Epithelial cell of esophagus (primary cell): ENCODE measurements at regions not wholly inside any gene's neighbourhood (a gene's known extent, or its start where the extent isn't known, plus 50 kb on each side); places are given as distances from the start of the nearest gene placed in this dataset.
A peak's percentile ranks its signal among the peaks of the same experiment; 100 is the strongest.

Experiments used
- DNase-seq: peaks from one replicate; pipeline ENCODE4 v3.0.0; 2010; ENCODE audit warnings: low read depth
- H3K4me3 ChIP-seq: 2 replicates; pipeline ENCODE4 v1.5.1; 2011; ENCODE audit warnings: mild to moderate bottlenecking, low read length, control low read depth
- CTCF ChIP-seq: IDR thresholded peaks from 2 replicates; pipeline ENCODE4 v1.5.1; 2011; ENCODE audit warnings: low read depth, mild to moderate bottlenecking, low read length, control low read depth, inconsistent platforms; ENCODE audit not compliant: insufficient read depth; ENCODE audit errors: missing control alignments

DNA sequence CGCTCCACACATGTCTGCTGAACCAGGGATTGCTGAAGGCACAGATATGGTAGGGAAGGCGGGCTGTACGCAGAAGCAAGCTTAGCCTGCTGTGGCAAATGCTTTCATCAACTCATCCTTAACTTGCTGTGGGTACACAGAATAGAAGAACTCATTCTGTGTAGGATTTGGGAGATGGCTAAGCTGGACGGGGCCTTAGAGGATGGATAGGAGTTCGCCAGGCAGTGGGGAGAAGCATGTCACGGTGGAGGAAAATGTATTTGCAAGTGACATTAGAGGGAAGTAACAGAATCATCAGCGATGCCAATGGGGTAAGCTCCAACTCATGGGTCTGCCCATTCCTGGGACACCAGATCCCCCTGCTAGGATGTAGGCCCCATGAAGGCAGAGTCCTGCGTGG, 96.7 kb upstream of the SMIM21 start:
- TF ChIP-seq CTCF, result no peak
- DNase-seq, result no peak
- H3K4me3 ChIP-seq, result no peak overlapping the region

DNA sequence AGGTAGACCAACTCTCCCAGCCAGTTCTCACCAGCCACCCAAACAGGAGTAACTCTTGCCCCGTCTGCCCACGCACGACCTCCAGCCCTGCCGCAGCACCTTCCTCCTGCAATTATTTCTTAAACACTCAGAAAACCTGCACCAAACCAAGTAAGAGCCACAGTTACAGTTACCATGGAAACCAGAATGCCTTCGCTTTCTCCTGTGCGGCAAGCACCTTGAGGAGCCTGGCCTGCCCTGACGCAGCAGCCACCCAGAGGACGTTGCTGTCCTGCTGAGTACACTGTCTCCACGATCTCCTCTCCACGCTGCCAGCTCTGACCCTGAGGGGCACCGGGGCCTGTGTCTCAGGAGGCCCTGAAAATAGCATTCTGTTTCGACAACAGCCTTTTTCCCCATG, 94.3 kb upstream of the SMIM21 start:
- no peak overlapping the region for H3K4me3 ChIP-seq

GRCh38 chr18:75518007-75518406, 90.5 kb upstream of the SMIM21 start:
- no peak for TF ChIP-seq CTCF
- DNase-seq, result no peak
- no peak overlapping the region for H3K4me3 ChIP-seq

More for the DNA sequence above, 94.3 kb upstream of the SMIM21 start:
- no peak for DNase-seq
- TF ChIP-seq CTCF, result no peak

- no peak for DNase-seq
- H3K4me3 ChIP-seq, result no peak overlapping the region
- TF ChIP-seq CTCF, result no peak
Observed at GRCh38 chr18:75517286-75517685, 89.8 kb upstream of the SMIM21 start.

- TF ChIP-seq CTCF, result no peak
- peak; percentile 72 for DNase-seq
- H3K4me3 ChIP-seq, result no peak overlapping the region
Observed at GRCh38 chr18:75507636-75508035, 80.1 kb upstream of the SMIM21 start.

DNA sequence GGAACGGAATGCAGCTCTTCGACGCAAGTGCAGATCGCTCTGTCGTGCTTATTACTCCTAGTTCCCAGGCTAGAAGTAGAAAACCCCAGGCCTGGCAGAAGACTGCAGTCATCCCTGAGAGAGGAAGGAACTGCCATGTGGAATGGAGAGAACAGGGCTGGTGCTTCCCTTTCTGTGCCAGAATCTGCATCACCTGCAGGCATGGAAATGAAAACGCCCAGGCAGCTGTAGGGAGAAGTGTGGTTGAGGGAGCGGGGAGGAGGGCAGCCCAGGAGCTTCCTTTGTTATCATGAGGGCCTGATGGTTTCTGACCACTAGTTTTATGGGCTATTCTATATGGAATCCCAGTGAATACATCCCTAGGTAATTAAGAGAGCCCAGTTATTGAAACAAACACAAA, 79.4 kb upstream of the SMIM21 start:
- H3K4me3 ChIP-seq, result no peak overlapping the region
- TF ChIP-seq CTCF, result no peak
- DNase-seq, result peak; percentile 3

GRCh38 chr18:75504469-75504868, 77.0 kb upstream of the SMIM21 start:
- TF ChIP-seq CTCF, result no peak
- DNase-seq, result no peak
- H3K4me3 ChIP-seq, result no peak overlapping the region
